CD4-positive, CD25-positive, alpha-beta regulatory T cell (primary cell): ENCODE measurements at regions not wholly inside any gene's neighbourhood (a gene's known extent, or its start where the extent isn't known, plus 50 kb on each side); places are given as distances from the start of the nearest gene placed in this dataset.
"Not testable (repeated sequence)": the region's sequence is repeated elsewhere in the genome, so short reads cannot be mapped to it uniquely, and the experiment has no call there.

Experiments used
- ATAC-seq, 2 donors: fragments of 150-1000 bp; cut with Tn5 transposase; one replicate each; pipeline ENCODE4 v1.10.0; 2021; ENCODE audit warnings: low read depth in 2 of 2, moderate number of reproducible peaks in 2 of 2, moderate library complexity in 1 of 2
- DNase-seq, 3 donors: peaks; one replicate each; pipeline versions ENCODE4 v3.0.0 to v3.0.0-alpha.2; 2012 to 2022; ENCODE audit warnings: mixed read lengths in 1 of 3
- H3K27ac ChIP-seq: one replicate; pipeline ENCODE4 v1.7.0; 2013; ENCODE audit warnings: mild to moderate bottlenecking, low read length; ENCODE audit not compliant: insufficient read depth, poor library complexity, severe bottlenecking
- H3K27me3 ChIP-seq: one replicate; pipeline ENCODE4 v1.7.0; 2013; ENCODE audit warnings: low read length; ENCODE audit not compliant: control insufficient read depth, insufficient read depth
- H3K36me3 ChIP-seq: one replicate; pipeline ENCODE4 v1.7.0; 2013; ENCODE audit warnings: mild to moderate bottlenecking, low read length, moderate library complexity; ENCODE audit not compliant: control insufficient read depth, insufficient read depth
- H3K4me1 ChIP-seq: 2 replicates; pipeline ENCODE4 v1.7.0; 2013; ENCODE audit warnings: mild to moderate bottlenecking, low read length; ENCODE audit not compliant: insufficient read depth, control insufficient read depth, poor library complexity, severe bottlenecking
- H3K4me3 ChIP-seq: one replicate; pipeline ENCODE4 v1.7.0; 2013; ENCODE audit warnings: low read depth, mild to moderate bottlenecking, low read length, moderate library complexity
- H3K9me3 ChIP-seq, 2 experiments: 1 replicate in 1 of 2; 2 replicates in 1 of 2; pipeline ENCODE4 v1.7.0; 2013; ENCODE audit warnings: low read length in 2 of 2, mild to moderate bottlenecking in 1 of 2, moderate library complexity in 1 of 2; ENCODE audit not compliant: control insufficient read depth in 2 of 2
- H3K27ac Mint-ChIP-seq, 3 donors: one replicate each; pipeline ENCODE4 v1.8.0; 2020 to 2022; ENCODE audit warnings: mild to moderate bottlenecking in 3 of 3, mixed read lengths in 3 of 3, moderate library complexity in 2 of 3
- H3K27me3 Mint-ChIP-seq: one replicate; pipeline ENCODE4 v1.8.0; 2022; ENCODE audit warnings: mild to moderate bottlenecking, mixed read lengths
- H3K36me3 Mint-ChIP-seq: one replicate; pipeline ENCODE4 v1.8.0; 2020; ENCODE audit warnings: mixed read lengths
- H3K4me1 Mint-ChIP-seq, 4 donors: one replicate each; pipeline ENCODE4 v1.8.0; 2020 to 2022; ENCODE audit warnings: mixed read lengths in 4 of 4, mild to moderate bottlenecking in 1 of 4
- H3K4me3 Mint-ChIP-seq, 4 donors: one replicate each; pipeline ENCODE4 v1.8.0; 2020 to 2022; ENCODE audit warnings: mild to moderate bottlenecking in 4 of 4, mixed read lengths in 4 of 4, moderate library complexity in 3 of 4
- H3K9me3 Mint-ChIP-seq, 7 donors: one replicate each; pipeline ENCODE4 v1.8.0; 2020 to 2022; ENCODE audit warnings: mixed read lengths in 7 of 7, mild to moderate bottlenecking in 3 of 7, moderate library complexity in 2 of 7

GRCh38 chr7:109437957-109438356 lies 868.3 kb downstream of the DNAJB9 start:
- Histone ChIP-seq H3K9me3 (no peaks in the 10 kb centered on the region), H3K27me3 (no peaks in the 10 kb centered on the region), H3K27ac (no peak overlapping the region), H3K4me3 (no peak overlapping the region), H3K4me1 (no peaks in the 10 kb centered on the region), H3K36me3 (no peaks in the 10 kb centered on the region)
- no peak for DNase-seq
- Mint-ChIP-seq H3K4me3 (no peak overlapping the region), H3K9me3 (peaks cover 0 to 10% (median 7%) of the 10 kb centered on the region in 7 donors), H3K4me1 (no peaks in the 10 kb centered on the region), H3K36me3 (no peaks in the 10 kb centered on the region), H3K27me3 (no peaks in the 10 kb centered on the region), H3K27ac (no peak overlapping the region)
- no peak for ATAC-seq

- Mint-ChIP-seq H3K27me3 (no peaks in the 10 kb centered on the region), H3K9me3 (peaks cover under 1 to 11% (median 5%) of the 10 kb centered on the region in 7 donors), H3K27ac (no peak overlapping the region), H3K4me1 (no peaks in the 10 kb centered on the region), H3K4me3 (no peak overlapping the region), H3K36me3 (no peaks in the 10 kb centered on the region)
- DNase-seq = no peak
- ATAC-seq = no peak
- Histone ChIP-seq H3K36me3 (no peaks in the 10 kb centered on the region), H3K27ac (no peak overlapping the region), H3K4me1 (no peaks in the 10 kb centered on the region), H3K4me3 (no peak overlapping the region), H3K9me3 (no peaks in the 10 kb centered on the region), H3K27me3 (no peaks in the 10 kb centered on the region)
Observed at GRCh38 chr7:109449760-109450159, 880.1 kb downstream of the DNAJB9 start.

- H3K9me3 ChIP-seq = peaks cover 0 to 2% of the 10 kb centered on the region in 2 experiments
- H3K27ac ChIP-seq = no peak overlapping the region
- no peaks in the 10 kb centered on the region for H3K36me3 ChIP-seq
- no peaks in the 10 kb centered on the region for H3K4me1 ChIP-seq
- H3K27ac Mint-ChIP-seq = no peak overlapping the region
- H3K4me1 Mint-ChIP-seq = no peaks in the 10 kb centered on the region
- H3K9me3 Mint-ChIP-seq = peaks cover 0 to 15% (median 3%) of the 10 kb centered on the region in 7 donors
- ATAC-seq (no peak), DNase-seq (no peak)
- H3K4me3 ChIP-seq = no peak overlapping the region
- H3K27me3 Mint-ChIP-seq = no peaks in the 10 kb centered on the region
- no peak overlapping the region for H3K4me3 Mint-ChIP-seq
- no peaks in the 10 kb centered on the region for H3K27me3 ChIP-seq
- no peaks in the 10 kb centered on the region for H3K36me3 Mint-ChIP-seq
Observed at GRCh38 chr7:109456116-109456515, 886.4 kb downstream of the DNAJB9 start.

- no peaks in the 10 kb centered on the region for H3K27me3 Mint-ChIP-seq
- Histone ChIP-seq H3K27ac (no peak overlapping the region), H3K36me3 (no peaks in the 10 kb centered on the region), H3K9me3 (peaks cover 0 to 2% of the 10 kb centered on the region in 2 experiments), H3K4me1 (no peaks in the 10 kb centered on the region), H3K27me3 (no peaks in the 10 kb centered on the region), H3K4me3 (no peak overlapping the region)
- DNase-seq (no peak), ATAC-seq (no peak)
- no peak overlapping the region for H3K4me3 Mint-ChIP-seq
- H3K36me3 Mint-ChIP-seq = no peaks in the 10 kb centered on the region
- no peak overlapping the region for H3K27ac Mint-ChIP-seq
- no peaks in the 10 kb centered on the region for H3K4me1 Mint-ChIP-seq
- peaks cover 0 to 8% (median 1%) of the 10 kb centered on the region in 7 donors for H3K9me3 Mint-ChIP-seq
Observed at GRCh38 chr7:109460296-109460695, 890.6 kb downstream of the DNAJB9 start.

GRCh38 chr7:109462171-109462570 lies 892.5 kb downstream of the DNAJB9 start:
- no peaks in the 10 kb centered on the region for H3K36me3 ChIP-seq
- H3K27me3 Mint-ChIP-seq = no peaks in the 10 kb centered on the region
- DNase-seq (no peak), ATAC-seq (no peak)
- no peak overlapping the region for H3K27ac ChIP-seq
- H3K9me3 Mint-ChIP-seq = peaks cover 0 to 8% (median 2%) of the 10 kb centered on the region in 7 donors
- H3K4me1 Mint-ChIP-seq = no peaks in the 10 kb centered on the region
- no peaks in the 10 kb centered on the region for H3K36me3 Mint-ChIP-seq
- H3K4me1 ChIP-seq = no peaks in the 10 kb centered on the region
- H3K27me3 ChIP-seq = no peaks in the 10 kb centered on the region
- no peak overlapping the region for H3K4me3 ChIP-seq
- no peaks in the 10 kb centered on the region for H3K9me3 ChIP-seq
- no peak overlapping the region for H3K27ac Mint-ChIP-seq
- H3K4me3 Mint-ChIP-seq = no peak overlapping the region

- H3K4me3 ChIP-seq, H3K27ac ChIP-seq, H3K27me3 Mint-ChIP-seq, DNase-seq, H3K9me3 Mint-ChIP-seq, ATAC-seq, H3K9me3 ChIP-seq, H3K27ac Mint-ChIP-seq, H3K27me3 ChIP-seq, H3K4me1 ChIP-seq, H3K4me3 Mint-ChIP-seq, H3K36me3 ChIP-seq, H3K4me1 Mint-ChIP-seq, H3K36me3 Mint-ChIP-seq: not testable (repeated sequence)
Observed at GRCh38 chr7:109467729-109468128, 898.1 kb downstream of the DNAJB9 start.

GRCh38 chr7:109473172-109473571 lies 903.5 kb downstream of the DNAJB9 start:
- no peak overlapping the region for H3K4me3 ChIP-seq
- no peak overlapping the region for H3K27ac Mint-ChIP-seq

GRCh38 chr7:109476409-109476808 lies 906.7 kb downstream of the DNAJB9 start:
- no peaks in the 10 kb centered on the region for H3K4me1 Mint-ChIP-seq

More at GRCh38 chr7:109473172-109473571, 903.5 kb downstream of the DNAJB9 start:
- Histone ChIP-seq H3K9me3 (peaks cover 0 to 3% of the 10 kb centered on the region in 2 experiments), H3K36me3 (no peaks in the 10 kb centered on the region), H3K4me1 (no peaks in the 10 kb centered on the region), H3K27me3 (no peaks in the 10 kb centered on the region), H3K27ac (no peak overlapping the region)
- no peaks in the 10 kb centered on the region for H3K36me3 Mint-ChIP-seq
- DNase-seq (no peak), ATAC-seq (no peak)
- no peaks in the 10 kb centered on the region for H3K27me3 Mint-ChIP-seq
- no peak overlapping the region for H3K4me3 Mint-ChIP-seq
- no peaks in the 10 kb centered on the region for H3K4me1 Mint-ChIP-seq
- peaks cover 0 to 9% (median 6%) of the 10 kb centered on the region in 7 donors for H3K9me3 Mint-ChIP-seq

More at GRCh38 chr7:109476409-109476808, 906.7 kb downstream of the DNAJB9 start:
- no peak for ATAC-seq
- Histone ChIP-seq H3K27ac (no peak overlapping the region), H3K36me3 (no peaks in the 10 kb centered on the region), H3K9me3 (no peaks in the 10 kb centered on the region), H3K4me3 (no peak overlapping the region), H3K4me1 (no peaks in the 10 kb centered on the region), H3K27me3 (no peaks in the 10 kb centered on the region)
- Mint-ChIP-seq H3K4me3 (no peak overlapping the region), H3K36me3 (no peaks in the 10 kb centered on the region), H3K9me3 (peaks cover 0 to 12% (median 4%) of the 10 kb centered on the region in 7 donors), H3K27ac (no peak overlapping the region), H3K27me3 (no peaks in the 10 kb centered on the region)
- DNase-seq = no peak
